OCI-LY1 (cell line): ENCODE measurements at regions not wholly inside any gene's neighbourhood (a gene's known extent, or its start where the extent isn't known, plus 50 kb on each side); places are given as distances from the start of the nearest gene placed in this dataset.

Experiments
- H2AFZ ChIP-seq: fragments of 200-600 bp; sonication (generic), shearing (Covaris generic); 2 replicates; pipeline ENCODE4 v1.6.0; 2014; ENCODE audit warnings: antibody characterized with exemption, mild to moderate bottlenecking, low read length
- H3F3A ChIP-seq: fragments of 200-600 bp; sonication (generic), shearing (Covaris generic); 2 replicates; pipeline ENCODE4 v1.6.0; 2014; ENCODE audit warnings: mild to moderate bottlenecking, antibody characterized with exemption, low read length, moderate library complexity; ENCODE audit not compliant: insufficient read depth
- H3K27ac ChIP-seq: fragments of 200-600 bp; sonication (generic); 2 replicates; pipeline ENCODE4 v1.5.1; 2014; ENCODE audit warnings: low read length, mixed run types, mild to moderate bottlenecking, low read depth; ENCODE audit not compliant: poor library complexity, severe bottlenecking
- H3K27me3 ChIP-seq: fragments of 200-600 bp; sonication (generic); 2 replicates; pipeline ENCODE4 v1.6.0; 2014; ENCODE audit warnings: antibody characterized with exemption, mild to moderate bottlenecking, low read length, moderate library complexity; ENCODE audit not compliant: insufficient read depth
- H3K36me3 ChIP-seq: fragments of 200-600 bp; sonication (generic); 2 replicates; pipeline ENCODE4 v1.6.1; 2014; ENCODE audit warnings: mild to moderate bottlenecking, antibody characterized with exemption, low read length, moderate library complexity, mixed read lengths; ENCODE audit not compliant: insufficient read depth
- H3K4me1 ChIP-seq: fragments of 200-600 bp; sonication (generic); 2 replicates; pipeline ENCODE4 v1.5.1; 2014; ENCODE audit warnings: mild to moderate bottlenecking, low read length, moderate library complexity; ENCODE audit not compliant: insufficient read depth, severe bottlenecking
- H3K4me2 ChIP-seq: fragments of 200-600 bp; sonication (generic), shearing (Covaris generic); 2 replicates; pipeline ENCODE4 v1.6.1; 2014; ENCODE audit warnings: low read length
- H3K4me3 ChIP-seq: fragments of 200-600 bp; sonication (generic); 2 replicates; pipeline ENCODE4 v1.5.1; 2014; ENCODE audit warnings: low read length, low read depth, mild to moderate bottlenecking, mixed read lengths; ENCODE audit not compliant: poor library complexity, severe bottlenecking
- H3K79me2 ChIP-seq: fragments of 200-600 bp; shearing (Covaris generic); 2 replicates; pipeline ENCODE4 v1.6.1; 2016; ENCODE audit warnings: mixed run types, low read length, mixed read lengths; ENCODE audit not compliant: insufficient read depth
- H3K9ac ChIP-seq: fragments of 200-600 bp; sonication (generic), shearing (Covaris generic); 2 replicates; pipeline ENCODE4 v1.6.1; 2014; ENCODE audit warnings: mild to moderate bottlenecking, low read length, mixed read lengths
- H3K9me2 ChIP-seq: fragments of 200-600 bp; sonication (generic), shearing (Covaris generic); 2 replicates; pipeline ENCODE4 v1.6.1; 2014; ENCODE audit warnings: low read depth, mild to moderate bottlenecking, low read length, mixed read lengths
- H3K9me3 ChIP-seq: fragments of 200-600 bp; shearing (Covaris generic); 2 replicates; pipeline ENCODE4 v1.6.1; 2014; ENCODE audit warnings: low read length, mixed read lengths
- H4K20me1 ChIP-seq: fragments of 200-600 bp; sonication (generic), shearing (Covaris generic); 2 replicates; pipeline ENCODE4 v1.6.0; 2016; ENCODE audit warnings: mild to moderate bottlenecking, low read length; ENCODE audit not compliant: insufficient read depth
- EZH2 ChIP-seq: fragments of 200-600 bp; sonication (generic), shearing (Covaris generic); IDR thresholded peaks from 2 replicates; pipeline ENCODE4 v1.8.0; 2017; ENCODE audit warnings: borderline replicate concordance, mixed run types, mild to moderate bottlenecking, antibody characterized with exemption, low read length, moderate library complexity, mixed read lengths
- TF ChIP-seq, protein P1 (sequence below): fragments of 200-600 bp; sonication (generic), shearing (Covaris generic); IDR thresholded peaks from 2 replicates; pipeline ENCODE4 v1.5.1; 2017; ENCODE audit warnings: mild to moderate bottlenecking, antibody characterized with exemption, low read length, moderate library complexity, mixed read lengths

DNA sequence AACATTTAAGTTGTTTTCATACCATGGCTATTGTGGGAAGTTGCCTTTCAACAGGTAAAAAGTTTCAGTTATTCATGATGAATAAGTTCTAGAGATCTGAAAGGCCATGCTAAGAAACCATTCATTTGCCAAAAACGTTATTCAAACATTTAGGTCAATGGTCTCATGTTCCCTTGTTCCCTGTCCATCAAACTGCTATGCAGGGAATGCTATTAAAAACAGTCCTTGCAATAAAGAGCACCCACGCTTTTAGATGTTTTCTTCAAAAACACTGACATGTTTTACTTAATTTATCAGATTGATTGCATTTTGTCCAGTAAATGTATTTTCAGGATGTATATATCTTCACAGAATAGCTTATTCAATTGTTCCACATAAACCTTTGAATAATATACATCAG is 573.2 kb upstream of the PCDH20 start:
- no peak overlapping the region for H2AFZ ChIP-seq
- no peak overlapping the region for H3K9ac ChIP-seq
- no peaks in the 10 kb centered on the region for H3K4me1 ChIP-seq
- H3K79me2 ChIP-seq: no peaks in the 10 kb centered on the region
- H3K4me3 ChIP-seq: no peak overlapping the region
- no peaks in the 10 kb centered on the region for H3K9me2 ChIP-seq
- no peaks in the 10 kb centered on the region for H3K36me3 ChIP-seq
- H3K27me3 ChIP-seq: no peaks in the 10 kb centered on the region
- TF ChIP-seq, protein P1, sequence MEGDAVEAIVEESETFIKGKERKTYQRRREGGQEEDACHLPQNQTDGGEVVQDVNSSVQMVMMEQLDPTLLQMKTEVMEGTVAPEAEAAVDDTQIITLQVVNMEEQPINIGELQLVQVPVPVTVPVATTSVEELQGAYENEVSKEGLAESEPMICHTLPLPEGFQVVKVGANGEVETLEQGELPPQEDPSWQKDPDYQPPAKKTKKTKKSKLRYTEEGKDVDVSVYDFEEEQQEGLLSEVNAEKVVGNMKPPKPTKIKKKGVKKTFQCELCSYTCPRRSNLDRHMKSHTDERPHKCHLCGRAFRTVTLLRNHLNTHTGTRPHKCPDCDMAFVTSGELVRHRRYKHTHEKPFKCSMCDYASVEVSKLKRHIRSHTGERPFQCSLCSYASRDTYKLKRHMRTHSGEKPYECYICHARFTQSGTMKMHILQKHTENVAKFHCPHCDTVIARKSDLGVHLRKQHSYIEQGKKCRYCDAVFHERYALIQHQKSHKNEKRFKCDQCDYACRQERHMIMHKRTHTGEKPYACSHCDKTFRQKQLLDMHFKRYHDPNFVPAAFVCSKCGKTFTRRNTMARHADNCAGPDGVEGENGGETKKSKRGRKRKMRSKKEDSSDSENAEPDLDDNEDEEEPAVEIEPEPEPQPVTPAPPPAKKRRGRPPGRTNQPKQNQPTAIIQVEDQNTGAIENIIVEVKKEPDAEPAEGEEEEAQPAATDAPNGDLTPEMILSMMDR: no peak
- TF ChIP-seq EZH2: no peak
- H4K20me1 ChIP-seq: no peaks in the 10 kb centered on the region
- H3F3A ChIP-seq: no peaks in the 10 kb centered on the region
- H3K9me3 ChIP-seq: no peaks in the 10 kb centered on the region
- no peak overlapping the region for H3K27ac ChIP-seq
- H3K4me2 ChIP-seq: no peak overlapping the region

DNA sequence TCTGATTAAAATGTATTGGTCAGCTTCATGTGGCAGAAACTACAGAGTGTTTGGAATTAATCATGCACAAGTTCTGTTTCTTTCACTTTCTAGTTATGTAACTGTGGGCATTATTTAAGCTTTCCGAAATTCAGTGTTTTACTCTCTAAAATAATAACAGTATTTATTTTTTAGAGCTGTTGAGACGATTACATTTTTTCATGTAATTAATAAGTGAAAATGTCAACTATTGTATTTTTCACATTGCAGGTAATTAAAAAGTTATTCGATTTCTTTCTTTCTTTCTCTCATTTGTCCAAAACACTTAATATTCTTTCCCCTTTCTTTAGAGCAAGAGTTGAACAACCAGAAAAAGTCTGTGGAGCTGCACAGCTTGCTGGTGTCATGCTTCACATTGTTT is 559.4 kb upstream of the PCDH20 start:
- no peaks in the 10 kb centered on the region for H3K9me2 ChIP-seq
- H3K4me1 ChIP-seq: no peaks in the 10 kb centered on the region
- no peaks in the 10 kb centered on the region for H3F3A ChIP-seq
- H3K9ac ChIP-seq: no peak overlapping the region
- TF ChIP-seq, protein P1: no peak
- TF ChIP-seq EZH2: no peak
- no peak overlapping the region for H2AFZ ChIP-seq
- no peaks in the 10 kb centered on the region for H3K9me3 ChIP-seq
- no peak overlapping the region for H3K4me2 ChIP-seq
- no peak overlapping the region for H3K4me3 ChIP-seq
- H3K36me3 ChIP-seq: no peaks in the 10 kb centered on the region
- no peaks in the 10 kb centered on the region for H4K20me1 ChIP-seq
- no peak overlapping the region for H3K27ac ChIP-seq
- no peaks in the 10 kb centered on the region for H3K79me2 ChIP-seq
- H3K27me3 ChIP-seq: no peaks in the 10 kb centered on the region

DNA sequence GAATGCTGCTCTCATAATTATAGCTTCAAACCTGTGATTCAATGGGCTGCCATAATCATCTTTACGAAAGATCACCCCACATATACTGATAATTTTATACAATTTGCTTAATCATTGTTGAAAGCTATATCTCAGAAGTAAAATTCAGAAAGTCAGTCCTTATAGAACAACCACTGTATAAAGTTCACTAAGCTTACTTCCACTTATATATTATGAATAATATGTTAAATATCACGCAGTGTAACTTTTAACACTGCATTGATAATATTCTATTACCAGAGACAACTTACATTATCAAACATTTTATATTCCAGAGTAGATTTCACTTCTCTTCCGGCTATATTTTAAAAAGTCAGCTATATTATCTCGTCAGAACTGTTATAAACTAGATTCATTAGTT is 550.1 kb upstream of the PCDH20 start:
- Histone ChIP-seq H3F3A (no peaks in the 10 kb centered on the region), H3K79me2 (no peaks in the 10 kb centered on the region), H3K4me2 (no peak overlapping the region)

More for the DNA sequence above, 550.1 kb upstream of the PCDH20 start:
- H2AFZ ChIP-seq: no peak overlapping the region
- H3K9me2 ChIP-seq: no peaks in the 10 kb centered on the region
- H3K4me3 ChIP-seq: no peak overlapping the region
- no peaks in the 10 kb centered on the region for H3K4me1 ChIP-seq
- no peaks in the 10 kb centered on the region for H4K20me1 ChIP-seq
- H3K9ac ChIP-seq: no peak overlapping the region
- no peak overlapping the region for H3K27ac ChIP-seq
- TF ChIP-seq, protein P1: no peak
- no peak for TF ChIP-seq EZH2
- H3K36me3 ChIP-seq: no peaks in the 10 kb centered on the region
- no peaks in the 10 kb centered on the region for H3K9me3 ChIP-seq
- no peaks in the 10 kb centered on the region for H3K27me3 ChIP-seq
